GM12801 (cell line): ENCODE measurements at regions not wholly inside any gene's neighbourhood (a gene's known extent, or its start where the extent isn't known, plus 50 kb on each side); places are given as distances from the start of the nearest gene placed in this dataset.

ENCODE experiments used
- CTCF ChIP-seq: IDR thresholded peaks from one replicate; pipeline ENCODE4 v1.5.1; 2011; ENCODE audit warnings: control low read depth; ENCODE audit not compliant: insufficient read length; ENCODE audit errors: extremely low read depth

- no peak for TF ChIP-seq CTCF
Measured at GRCh38 chr5:8727396-8727795, 818.5 kb downstream of the SEMA5A start.

GRCh38 chr5:8729437-8729836 lies 816.4 kb downstream of the SEMA5A start:
- no peak for TF ChIP-seq CTCF

GRCh38 chr5:8730194-8730593 lies 815.7 kb downstream of the SEMA5A start:
- no peak for TF ChIP-seq CTCF

- TF ChIP-seq CTCF, result no peak
Measured at GRCh38 chr5:8740595-8740994, 805.3 kb downstream of the SEMA5A start.

GRCh38 chr5:8749556-8749955 lies 796.3 kb downstream of the SEMA5A start:
- no peak for TF ChIP-seq CTCF

- no peak for TF ChIP-seq CTCF
Measured at GRCh38 chr5:8750100-8750499, 795.8 kb downstream of the SEMA5A start.

GRCh38 chr5:8751971-8752370 lies 793.9 kb downstream of the SEMA5A start:
- TF ChIP-seq CTCF, result no peak

- TF ChIP-seq CTCF, result no peak
Measured at GRCh38 chr5:8752595-8752994, 793.3 kb downstream of the SEMA5A start.
